B cell (primary cell): ENCODE measurements at regions not wholly inside any gene's neighbourhood (a gene's known extent, or its start where the extent isn't known, plus 50 kb on each side); places are given as distances from the start of the nearest gene placed in this dataset.

Experiments
- ATAC-seq: fragments of 200-7000 bp; cut with Tn5 transposase; one replicate; pipeline ENCODE4 v1.10.0; 2021; ENCODE audit warnings: low read depth, mild to moderate bottlenecking, moderate number of reproducible peaks, moderate library complexity
- CTCF ChIA-PET: fragments of 350-600 bp; sonication (Branson Sonifier 250); formaldehyde crosslinking; loops from one replicate; lab custom pipeline; 2021; ENCODE audit warnings: antibody characterized with exemption, inconsistent platforms; lab: Charles Lee
- POLR2A ChIA-PET: fragments of 350-600 bp; sonication (Branson Sonifier 250); formaldehyde crosslinking; loops from one replicate; lab custom pipeline; 2021; ENCODE audit warnings: antibody characterized with exemption; lab: Charles Lee
- DNase-seq: peaks from one replicate; pipeline ENCODE4 v3.0.0; 2013
- H2AFZ ChIP-seq: 2 replicates; pipeline ENCODE4 v1.6.1; 2012; ENCODE audit warnings: mild to moderate bottlenecking, low read depth, low read length; ENCODE audit not compliant: insufficient read depth, poor library complexity, severe bottlenecking
- H3K27ac ChIP-seq, 2 donors: 1 replicate in 1 of 2; 2 replicates in 1 of 2; pipeline ENCODE4 v1.5.1; 2012 to 2013; ENCODE audit warnings: low read length in 2 of 2, mild to moderate bottlenecking in 2 of 2, moderate library complexity in 1 of 2
- H3K27me3 ChIP-seq, 4 experiments: fragments of 200-600 bp in 1 of 4; sonication (generic) in 1 of 4; replicated peaks in 1 of 4; 1 replicate in 2 of 4; 2 replicates in 2 of 4; pipeline versions ENCODE4 v1.6.1 to v1.7.0; 2013 to 2016; ENCODE audit warnings: low read length in 3 of 4, mild to moderate bottlenecking in 2 of 4, mixed read lengths in 1 of 4, moderate library complexity in 1 of 4; ENCODE audit not compliant: insufficient read depth in 4 of 4, control insufficient read depth in 3 of 4; ENCODE audit errors: control extremely low read depth in 1 of 4
- H3K36me3 ChIP-seq, 2 experiments: replicated peaks in 1 of 2; 1 replicate in 1 of 2; 2 replicates in 1 of 2; pipeline versions ENCODE4 v1.6.1 to v1.7.1; 2013; ENCODE audit warnings: low read length in 1 of 2; ENCODE audit not compliant: insufficient read depth in 2 of 2, control insufficient read depth in 1 of 2; ENCODE audit errors: control extremely low read depth in 1 of 2, extremely low read depth in 1 of 2
- H3K4me1 ChIP-seq, 2 donors: fragments of 200-600 bp in 1 of 2; sonication (generic) in 1 of 2; 1 replicate in 1 of 2; 2 replicates in 1 of 2; pipeline versions ENCODE4 v1.5.1 to v1.6.1; 2013 to 2017; ENCODE audit warnings: low read length in 2 of 2; ENCODE audit not compliant: control insufficient read depth in 2 of 2, insufficient read depth in 2 of 2
- H3K4me2 ChIP-seq: replicated peaks from 2 replicates; pipeline ENCODE3; 2012; ENCODE audit warnings: mild to moderate bottlenecking, low read depth, low read length; ENCODE audit not compliant: poor library complexity, severe bottlenecking
- H3K4me3 ChIP-seq, 5 experiments: fragments of 200-600 bp in 1 of 5; sonication (generic) in 1 of 5; 1 replicate in 3 of 5; 2 replicates in 2 of 5; pipeline versions ENCODE4 v1.5.1 to v1.7.0; 2011 to 2016; ENCODE audit warnings: low read length in 4 of 5, mild to moderate bottlenecking in 4 of 5, low read depth in 2 of 5, control low read depth in 1 of 5, moderate library complexity in 1 of 5; ENCODE audit not compliant: insufficient read depth in 1 of 5; ENCODE audit errors: control extremely low read depth in 1 of 5, extremely low read depth in 1 of 5
- H3K79me2 ChIP-seq: fragments of 200-600 bp; sonication (generic); one replicate; pipeline ENCODE4 v1.6.0; 2016; ENCODE audit warnings: low read length; ENCODE audit not compliant: control insufficient read depth, insufficient read depth
- H3K9ac ChIP-seq: fragments of 200-600 bp; sonication (generic); 2 replicates; pipeline ENCODE4 v1.6.1; 2017; ENCODE audit warnings: mild to moderate bottlenecking, low read length, moderate library complexity
- H3K9me3 ChIP-seq, 3 donors: one replicate each; pipeline versions ENCODE4 v1.6.1 to v1.7.1; 2013; ENCODE audit warnings: low read length in 2 of 3; ENCODE audit not compliant: control insufficient read depth in 2 of 3, insufficient read depth in 1 of 3; ENCODE audit errors: control extremely low read depth in 1 of 3
- H4K20me1 ChIP-seq: 2 replicates; pipeline ENCODE4 v1.6.0; 2012; ENCODE audit warnings: mild to moderate bottlenecking, low read length; ENCODE audit not compliant: insufficient read depth, control insufficient read depth, poor library complexity, severe bottlenecking
- H3K27ac Mint-ChIP-seq: one replicate; pipeline ENCODE4 v1.8.0; 2021; ENCODE audit warnings: mixed read lengths
- H3K27me3 Mint-ChIP-seq: one replicate; pipeline ENCODE4 v1.8.0; 2021; ENCODE audit warnings: mixed read lengths
- H3K4me1 Mint-ChIP-seq: one replicate; pipeline ENCODE4 v1.8.0; 2021; ENCODE audit warnings: mixed read lengths
- H3K4me3 Mint-ChIP-seq: one replicate; pipeline ENCODE4 v1.8.0; 2021; ENCODE audit warnings: mixed read lengths
- H3K9me3 Mint-ChIP-seq: one replicate; pipeline ENCODE4 v1.8.0; 2022; ENCODE audit warnings: mixed read lengths; ENCODE audit not compliant: insufficient read depth
- CTCF ChIP-seq: fragments of 200-600 bp; IDR thresholded peaks from one replicate; pipeline ENCODE4 v1.8.0; 2022; ENCODE audit warnings: antibody characterized with exemption, mild to moderate bottlenecking
- EZH2 ChIP-seq: IDR thresholded peaks from 2 replicates; pipeline ENCODE4 v1.6.1; 2012; ENCODE audit warnings: borderline replicate concordance, low read depth, mild to moderate bottlenecking, moderate library complexity, low read length; ENCODE audit not compliant: insufficient read depth, poor library complexity, severe bottlenecking
- WGBS: methylation state at CpG from one replicate; pipeline ENCODE4 v1.1.5; 2013; ENCODE audit warnings: missing lambda C conversion rate; ENCODE audit not compliant: insufficient coverage; 5-methylcytosine and 5-hydroxymethylcytosine counted together
- intact Hi-C: fragments of 100-400 bp; cut with micrococcal nuclease; formaldehyde crosslinking; loops from one replicate; pipeline ENCODE4 v1.10.0; 2022

DNA sequence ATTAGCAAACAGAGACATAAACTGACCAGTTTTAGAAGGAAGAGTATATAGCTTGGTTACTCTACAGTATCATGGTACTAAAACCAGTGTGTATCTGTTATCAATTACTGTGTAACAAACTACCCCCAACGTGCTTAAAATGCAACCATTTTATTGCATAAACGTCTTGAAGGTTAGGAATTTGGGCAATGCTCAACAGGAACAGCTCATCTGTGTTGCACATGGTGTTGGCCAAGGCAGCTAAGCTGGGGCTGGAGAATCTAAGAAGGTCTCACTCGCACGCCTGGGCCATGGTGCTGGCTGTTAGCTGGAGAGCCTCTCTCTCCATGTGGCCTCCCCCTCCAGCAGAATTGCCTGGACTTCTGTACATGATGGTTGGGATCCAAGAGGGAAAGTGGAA, 81.2 kb upstream of the THBS1 start:
- H3K4me3 ChIP-seq: no peak overlapping the region
- POLR2A ChIA-PET: no interaction called here
- no peak for TF ChIP-seq CTCF
- no peak for TF ChIP-seq EZH2
- DNase-seq (no peak), ATAC-seq (no peak)
- H3K4me2 ChIP-seq: no peak overlapping the region
- no peaks in the 10 kb centered on the region for H3K27me3 ChIP-seq
- no peak overlapping the region for H3K9ac ChIP-seq
- no peaks in the 10 kb centered on the region for H3K4me1 Mint-ChIP-seq
- WGBS: 100% methylated on average over 2 of the region's 4 CpGs
- no peak overlapping the region for H3K4me3 Mint-ChIP-seq
- peaks cover 11% of the 10 kb centered on the region for H3K27me3 Mint-ChIP-seq
- H3K9me3 Mint-ChIP-seq: no peaks in the 10 kb centered on the region
- H3K36me3 ChIP-seq: no peaks in the 10 kb centered on the region
- H3K9me3 ChIP-seq: peaks cover 0 to 3% (median 0%) of the 10 kb centered on the region in 3 donors
- H3K79me2 ChIP-seq: no peaks in the 10 kb centered on the region
- no peak overlapping the region for H3K27ac ChIP-seq
- intact Hi-C loops: no loop called here
- H3K4me1 ChIP-seq: no peaks in the 10 kb centered on the region
- H4K20me1 ChIP-seq: no peaks in the 10 kb centered on the region
- CTCF ChIA-PET: no interaction called here
- H2AFZ ChIP-seq: no peak overlapping the region
- no peak overlapping the region for H3K27ac Mint-ChIP-seq

DNA sequence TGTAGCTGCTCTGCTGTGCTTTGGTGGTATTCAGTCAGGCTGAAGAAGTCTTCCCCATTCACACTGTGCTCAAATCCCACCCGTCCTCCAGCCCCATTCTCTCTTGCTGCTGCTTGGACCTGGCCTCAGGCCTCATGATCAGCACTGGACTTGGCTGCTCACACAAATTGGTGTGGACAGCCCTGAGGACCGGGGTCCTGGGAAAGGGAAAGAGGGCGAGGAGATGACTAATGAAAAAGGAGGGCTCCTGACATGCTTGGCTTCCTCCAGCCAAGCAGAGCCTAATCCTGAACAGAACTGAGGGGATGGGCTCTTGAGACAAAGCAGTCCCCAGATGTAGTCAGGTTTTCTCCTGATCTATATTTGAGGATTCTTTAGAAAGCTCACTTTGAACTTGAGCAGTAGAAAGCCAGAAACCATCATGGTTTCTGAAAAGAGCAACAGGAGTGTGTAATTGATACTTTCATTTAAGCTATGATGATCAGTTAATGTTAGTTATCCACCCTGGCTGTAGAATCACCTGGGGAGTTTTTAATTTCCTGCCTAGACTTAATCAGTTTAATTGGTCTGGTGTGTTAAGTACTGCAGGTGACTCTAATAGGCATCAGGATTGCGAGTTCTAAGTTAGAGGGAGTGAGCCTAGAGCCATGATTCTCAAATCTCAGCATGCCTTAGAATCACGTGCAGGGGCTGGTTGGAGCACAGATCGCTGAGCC, 79.4 kb upstream of the THBS1 start:
- H3K4me1 ChIP-seq: no peaks in the 10 kb centered on the region
- no peaks in the 10 kb centered on the region for H4K20me1 ChIP-seq
- H3K27me3 Mint-ChIP-seq: peaks cover 4% of the 10 kb centered on the region
- no peaks in the 10 kb centered on the region for H3K27me3 ChIP-seq
- no peak overlapping the region for H2AFZ ChIP-seq
- no peak overlapping the region for H3K27ac Mint-ChIP-seq
- intact Hi-C loops: no loop called here
- H3K79me2 ChIP-seq: no peaks in the 10 kb centered on the region
- ChIA-PET CTCF (no interaction called here), POLR2A (no interaction called here)
- H3K4me1 Mint-ChIP-seq: no peaks in the 10 kb centered on the region
- H3K4me2 ChIP-seq: no peak overlapping the region
- H3K27ac ChIP-seq: no peak overlapping the region
- peaks cover 0 to 3% (median 0%) of the 10 kb centered on the region in 3 donors for H3K9me3 ChIP-seq
- no peak for TF ChIP-seq EZH2
- no peak for TF ChIP-seq CTCF
- no peaks in the 10 kb centered on the region for H3K9me3 Mint-ChIP-seq
- no peak for ATAC-seq
- no peak for DNase-seq
- no peaks in the 10 kb centered on the region for H3K36me3 ChIP-seq
- no peak overlapping the region for H3K4me3 ChIP-seq
- no peak overlapping the region for H3K9ac ChIP-seq
- 92% methylated on average over 4 of the region's 6 CpGs for WGBS
- no peak overlapping the region for H3K4me3 Mint-ChIP-seq
